H1 (cell line): ENCODE measurements at regions not wholly inside any gene's neighbourhood (a gene's known extent, or its start where the extent isn't known, plus 50 kb on each side); places are given as distances from the start of the nearest gene placed in this dataset.

ENCODE experiments used
- CTCF ChIA-PET: fragments of 300-600 bp; sonication (Branson Sonifier 250); formaldehyde crosslinking; loops from one replicate; lab custom pipeline; 2021; ENCODE audit not compliant: partially characterized antibody; lab: Charles Lee
- POLR2A ChIA-PET: fragments of 300-600 bp; sonication (Branson Sonifier 250); formaldehyde crosslinking; loops from one replicate; lab custom pipeline; 2021; ENCODE audit warnings: inconsistent platforms; ENCODE audit not compliant: partially characterized antibody; lab: Charles Lee
- DNase-seq, 2 experiments: peaks; one replicate each; pipeline versions ENCODE4 v3.0.0 to v3.0.0-alpha.2; 2010 to 2022; ENCODE audit warnings: low spot score in 2 of 2, low read depth in 1 of 2, mixed read lengths in 1 of 2
- FAIRE-seq: peaks from 2 replicates; lab custom pipeline; 2011; peaks lifted over from hg19 to GRCh38; lab: Jason Lieb, UNC
- H2AFZ ChIP-seq: 2 replicates; pipeline ENCODE4 v1.8.1; 2012; ENCODE audit warnings: low read length, inconsistent platforms
- H2AK5ac ChIP-seq: 2 replicates; pipeline ENCODE4 v1.6.1; 2013; ENCODE audit warnings: low read depth, low read length
- H2BK120ac ChIP-seq: replicated peaks from 2 replicates; pipeline ENCODE3; 2013; ENCODE audit warnings: low read depth, low read length, inconsistent platforms
- H2BK12ac ChIP-seq: 2 replicates; pipeline ENCODE4 v1.6.1; 2013; ENCODE audit warnings: low read depth, low read length
- H2BK15ac ChIP-seq: 2 replicates; pipeline ENCODE4 v1.6.1; 2013; ENCODE audit warnings: low read length
- H2BK20ac ChIP-seq: 2 replicates; pipeline ENCODE4 v1.6.1; 2013; ENCODE audit warnings: low read length
- H2BK5ac ChIP-seq: 2 replicates; pipeline ENCODE4 v1.6.1; 2013; ENCODE audit warnings: low read depth, low read length
- H3K14ac ChIP-seq: 2 replicates; pipeline ENCODE4 v1.6.1; 2013; ENCODE audit warnings: inconsistent platforms; ENCODE audit not compliant: insufficient read length
- H3K18ac ChIP-seq: 2 replicates; pipeline ENCODE4 v1.6.1; 2013; ENCODE audit warnings: low read length; ENCODE audit errors: extremely low read depth
- H3K23ac ChIP-seq: 2 replicates; pipeline ENCODE4 v1.6.1; 2013; ENCODE audit warnings: inconsistent platforms; ENCODE audit not compliant: insufficient read length
- H3K23me2 ChIP-seq: 2 replicates; pipeline ENCODE4 v1.6.1; 2013; ENCODE audit warnings: low read depth, low read length
- H3K27ac ChIP-seq: 2 replicates; pipeline ENCODE4 v1.6.1; 2011; ENCODE audit warnings: low read depth, low read length, inconsistent platforms
- H3K27me3 ChIP-seq, 4 experiments: replicated peaks in 1 of 4; 1 replicate in 1 of 4; 2 replicates in 3 of 4; pipeline versions ENCODE4 v1.6.1 to v1.8.1; 2011 to 2013; ENCODE audit warnings: low read length in 3 of 4, mild to moderate bottlenecking in 3 of 4, inconsistent platforms in 2 of 4, mixed read lengths in 2 of 4, moderate library complexity in 1 of 4; ENCODE audit not compliant: control insufficient read depth in 3 of 4, insufficient read depth in 3 of 4; ENCODE audit errors: extremely low read depth in 1 of 4
- H3K36me3 ChIP-seq, 4 experiments: 2 replicates each; pipeline versions ENCODE4 v1.6.1 to v1.8.1; 2011 to 2013; ENCODE audit warnings: mild to moderate bottlenecking in 4 of 4, low read length in 3 of 4, moderate library complexity in 2 of 4, control low read depth in 1 of 4, inconsistent platforms in 1 of 4; ENCODE audit not compliant: insufficient read depth in 4 of 4, control insufficient read depth in 2 of 4
- H3K4ac ChIP-seq: replicated peaks from 2 replicates; pipeline ENCODE3; 2013; ENCODE audit warnings: low read length, low read depth, mixed read lengths, inconsistent platforms; ENCODE audit not compliant: insufficient read length
- H3K4me1 ChIP-seq, 4 experiments: replicated peaks in 1 of 4; 1 replicate in 1 of 4; 2 replicates in 3 of 4; pipeline versions ENCODE4 v1.6.1 to v1.8.1; 2011 to 2013; ENCODE audit warnings: low read length in 3 of 4, inconsistent platforms in 2 of 4, mixed read lengths in 1 of 4; ENCODE audit not compliant: insufficient read depth in 4 of 4, control insufficient read depth in 3 of 4
- H3K4me2 ChIP-seq, 2 experiments: 2 replicates each; pipeline versions ENCODE4 v1.6.1 to v1.8.1; 2011 to 2013; ENCODE audit warnings: low read depth in 2 of 2, low read length in 2 of 2, control low read depth in 1 of 2, inconsistent platforms in 1 of 2, mild to moderate bottlenecking in 1 of 2; ENCODE audit not compliant: insufficient read depth in 1 of 2
- H3K4me3 ChIP-seq, 4 experiments: fragments of 200-600, 300-600 bp in 1 of 4; sonication (generic), shearing (Covaris generic), sonication (Bioruptor Twin) in 1 of 4; 2 replicates each; pipeline versions ENCODE4 v1.5.1 to v1.8.1; 2011 to 2016; ENCODE audit warnings: low read length in 4 of 4, low read depth in 3 of 4, control low read depth in 2 of 4, inconsistent platforms in 2 of 4, mild to moderate bottlenecking in 2 of 4, mixed read lengths in 1 of 4, moderate library complexity in 1 of 4; ENCODE audit not compliant: insufficient read depth in 2 of 4; ENCODE audit errors: extremely low read depth in 1 of 4
- H3K56ac ChIP-seq: replicated peaks from 2 replicates; pipeline ENCODE3; 2013; ENCODE audit warnings: low read depth, mild to moderate bottlenecking, mixed read lengths, low read length, inconsistent platforms; ENCODE audit not compliant: insufficient read length
- H3K79me1 ChIP-seq: 2 replicates; pipeline ENCODE4 v1.6.1; 2013; ENCODE audit warnings: low read depth, low read length, control low read depth
- H3K79me2 ChIP-seq, 2 experiments: 2 replicates each; pipeline versions ENCODE4 v1.6.1 to v1.8.1; 2012 to 2013; ENCODE audit warnings: low read length in 2 of 2, mild to moderate bottlenecking in 2 of 2, inconsistent platforms in 1 of 2; ENCODE audit not compliant: insufficient read depth in 2 of 2, control insufficient read depth in 1 of 2
- H3K9ac ChIP-seq, 4 experiments: replicated peaks in 1 of 4; 1 replicate in 1 of 4; 2 replicates in 3 of 4; pipeline versions ENCODE4 v1.6.1 to v1.8.1; 2011 to 2013; ENCODE audit warnings: low read depth in 3 of 4, low read length in 3 of 4, control low read depth in 2 of 4, mild to moderate bottlenecking in 2 of 4, moderate library complexity in 2 of 4, inconsistent platforms in 1 of 4; ENCODE audit errors: extremely low read depth in 1 of 4
- H3K9me3 ChIP-seq, 2 experiments: 2 replicates each; pipeline versions ENCODE4 v1.6.1 to v1.8.1; 2012 to 2013; ENCODE audit warnings: mild to moderate bottlenecking in 2 of 2, moderate library complexity in 2 of 2, control low read depth in 1 of 2, inconsistent platforms in 1 of 2, low read depth in 1 of 2, low read length in 1 of 2, mixed read lengths in 1 of 2; ENCODE audit not compliant: insufficient read depth in 2 of 2
- H4K20me1 ChIP-seq, 2 experiments: replicated peaks in 1 of 2; 2 replicates each; pipeline versions ENCODE3 to v1.8.1; 2011 to 2013; ENCODE audit warnings: inconsistent platforms in 2 of 2, low read length in 2 of 2, mild to moderate bottlenecking in 1 of 2; ENCODE audit not compliant: insufficient read depth in 2 of 2, control insufficient read depth in 1 of 2
- H4K5ac ChIP-seq: 2 replicates; pipeline ENCODE4 v1.6.1; 2013; ENCODE audit warnings: low read length, low read depth, mixed read lengths, inconsistent platforms; ENCODE audit not compliant: insufficient read length
- H4K8ac ChIP-seq: 2 replicates; pipeline ENCODE4 v1.8.0; 2013; ENCODE audit warnings: mild to moderate bottlenecking, moderate library complexity, low read length, inconsistent platforms; ENCODE audit not compliant: insufficient read depth; ENCODE audit errors: extremely low read depth
- H4K91ac ChIP-seq: replicated peaks from 2 replicates; pipeline ENCODE3; 2013; ENCODE audit warnings: low read length, mixed read lengths, inconsistent platforms; ENCODE audit not compliant: insufficient read length
- BRCA1 ChIP-seq: IDR thresholded peaks from 2 replicates; pipeline ENCODE4 v1.6.1; 2012; ENCODE audit warnings: low read depth, low read length, improper control_type of control experiment
- CHD2 ChIP-seq: IDR thresholded peaks from 2 replicates; pipeline ENCODE4 v1.6.1; 2012; ENCODE audit warnings: low read length, improper control_type of control experiment
- NANOG ChIP-seq: IDR thresholded peaks from 2 replicates; pipeline ENCODE4 v1.6.1; 2011; ENCODE audit warnings: low read length, low read depth, mild to moderate bottlenecking, inconsistent platforms; ENCODE audit not compliant: insufficient read depth, poor library complexity, severe bottlenecking
- POLR2A ChIP-seq, 2 experiments: IDR thresholded peaks; 1 replicate in 1 of 2; 2 replicates in 1 of 2; pipeline ENCODE4 v1.6.1; 2011; ENCODE audit warnings: low read depth in 2 of 2, low read length in 2 of 2, mild to moderate bottlenecking in 2 of 2; ENCODE audit errors: control extremely low read depth in 1 of 2
- RBBP5 ChIP-seq: IDR thresholded peaks from 2 replicates; pipeline ENCODE4 v1.7.1; 2012; ENCODE audit warnings: low read depth, mild to moderate bottlenecking, inconsistent platforms, low read length, moderate library complexity, borderline replicate concordance
- RXRA ChIP-seq: IDR thresholded peaks from 2 replicates; pipeline ENCODE4 v1.6.1; 2011; ENCODE audit warnings: low read depth, mild to moderate bottlenecking, low read length, moderate library complexity; ENCODE audit not compliant: insufficient read depth
- TAF7 ChIP-seq: optimal IDR thresholded peaks from 2 replicates; pipeline ENCODE3; 2011; ENCODE audit warnings: low read depth, mild to moderate bottlenecking, inconsistent platforms, low read length, moderate library complexity, borderline replicate concordance
- TEAD4 ChIP-seq: IDR thresholded peaks from 2 replicates; pipeline ENCODE4 v1.6.1; 2012; ENCODE audit warnings: low read depth, low read length, inconsistent platforms, mixed read lengths
- ZNF274 ChIP-seq: IDR thresholded peaks from 2 replicates; pipeline ENCODE4 v1.7.0; 2012; ENCODE audit warnings: low read length, borderline replicate concordance; ENCODE audit errors: extremely low read depth
- TF ChIP-seq, protein P1 (sequence below): IDR thresholded peaks from 2 replicates; pipeline ENCODE4 v1.6.1; 2012; ENCODE audit warnings: inconsistent platforms

DNA sequence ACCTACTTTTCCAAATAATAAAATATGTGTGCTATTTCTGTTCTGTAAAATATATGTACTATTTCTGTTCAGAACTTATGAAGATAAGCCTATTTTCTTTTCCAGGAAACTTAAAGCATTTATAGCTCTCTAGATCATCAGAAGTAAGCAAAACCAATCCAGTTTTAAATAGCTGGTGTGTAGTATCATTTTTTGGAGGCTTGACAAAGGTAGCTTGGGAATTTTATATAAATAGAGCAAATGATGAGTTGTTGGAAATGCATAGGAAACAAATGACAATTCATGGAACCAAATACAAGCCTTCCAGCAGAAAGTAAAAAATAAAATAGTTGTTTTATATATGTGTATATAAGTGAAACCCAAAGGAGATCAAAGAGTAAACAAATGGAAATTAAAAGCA is 1038.1 kb upstream of the ARRDC3 start (continued):
- TF ChIP-seq CHD2, result no peak
- no peak for TF ChIP-seq ZNF274

DNA sequence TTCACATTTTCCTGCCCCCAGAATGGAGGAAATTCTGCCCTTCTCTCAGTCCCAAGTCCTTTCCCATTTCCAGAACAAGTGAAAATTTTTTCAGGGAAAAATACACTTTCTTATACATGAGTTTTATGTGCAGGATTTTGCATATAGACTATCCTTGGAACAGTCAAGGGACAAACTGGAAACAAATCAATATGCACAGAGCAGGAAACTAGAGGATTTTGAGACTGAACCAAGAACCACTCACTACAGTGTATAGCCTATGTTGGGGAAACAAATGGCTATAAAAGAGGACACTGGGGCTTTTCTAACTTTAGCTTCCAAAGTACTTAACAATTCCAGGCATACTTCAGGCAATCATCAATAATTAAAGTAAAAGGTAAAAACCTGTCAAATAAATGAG is 1036.1 kb upstream of the ARRDC3 start:
- H3K56ac ChIP-seq, result no peak overlapping the region
- no peaks in the 10 kb centered on the region for H3K23me2 ChIP-seq
- no peak overlapping the region for H2BK20ac ChIP-seq
- no peak for DNase-seq
- H3K23ac ChIP-seq, result no peak overlapping the region
- CTCF ChIA-PET, result interaction anchor here (0.8 kb wide), 1 partner anchor 9 kb away, joined by 3 read pairs; no protein-coding TSS in a partner anchor
- H3K4ac ChIP-seq, result no peak overlapping the region
- H3K36me3 ChIP-seq, result no peaks in the 10 kb centered on the region; a peak in 1 of 8 replicates
- no peak overlapping the region for H3K4me3 ChIP-seq
- TF ChIP-seq TAF7 (no peak), TEAD4 (no peak), RXRA (no peak), RBBP5 (no peak), POLR2A (IDR thresholded peaks at IDR 0.05; ENCODE audit: control extremely low read depth in 1 of 2, low read depth in 2 of 2, low read length in 2 of 2) (no peak), BRCA1 (no peak), NANOG (no peak)
- TF ChIP-seq, protein P1, sequence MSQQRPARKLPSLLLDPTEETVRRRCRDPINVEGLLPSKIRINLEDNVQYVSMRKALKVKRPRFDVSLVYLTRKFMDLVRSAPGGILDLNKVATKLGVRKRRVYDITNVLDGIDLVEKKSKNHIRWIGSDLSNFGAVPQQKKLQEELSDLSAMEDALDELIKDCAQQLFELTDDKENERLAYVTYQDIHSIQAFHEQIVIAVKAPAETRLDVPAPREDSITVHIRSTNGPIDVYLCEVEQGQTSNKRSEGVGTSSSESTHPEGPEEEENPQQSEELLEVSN, result no peak
- TF ChIP-seq, all 59 proteins: peak for 0
- H4K8ac ChIP-seq, result no peak overlapping the region
- no peak for FAIRE-seq
- H3K9me3 ChIP-seq, result peaks cover 30% of the 10 kb centered on the region in 2 experiments
- H2BK5ac ChIP-seq, result no peak overlapping the region
- H4K5ac ChIP-seq, result no peak overlapping the region
- no peak overlapping the region for H3K4me2 ChIP-seq
- H2AFZ ChIP-seq, result no peak overlapping the region
- H2BK12ac ChIP-seq, result no peak overlapping the region
- POLR2A ChIA-PET, result no interaction called here
- H3K4me1 ChIP-seq, result no peaks in the 10 kb centered on the region
- no peak overlapping the region for H3K18ac ChIP-seq
- H3K14ac ChIP-seq, result no peak overlapping the region
- H4K20me1 ChIP-seq, result no peaks in the 10 kb centered on the region
- no peaks in the 10 kb centered on the region for H3K79me2 ChIP-seq
- H2BK120ac ChIP-seq, result no peak overlapping the region
- no peak overlapping the region for H4K91ac ChIP-seq
- H3K27ac ChIP-seq, result no peak overlapping the region
- H3K79me1 ChIP-seq, result no peaks in the 10 kb centered on the region
- no peaks in the 10 kb centered on the region for H3K27me3 ChIP-seq
- H2BK15ac ChIP-seq, result no peak overlapping the region
- no peak overlapping the region for H2AK5ac ChIP-seq
- no peak overlapping the region for H3K9ac ChIP-seq
